Adrenal gland (tissue), 5 donors: ENCODE measurements at regions not wholly inside any gene's neighbourhood (a gene's known extent, or its start where the extent isn't known, plus 50 kb on each side); places are given as distances from the start of the nearest gene placed in this dataset.

ENCODE experiments used
- POLR2A ChIP-seq, 2 donors: fragments of 450-650 bp; IDR thresholded peaks; one replicate each; pipeline ENCODE4 v1.6.1; 2017; ENCODE audit warnings: antibody characterized with exemption in 2 of 2, mild to moderate bottlenecking in 2 of 2, moderate library complexity in 1 of 2
- TF ChIP-seq, protein P1 (sequence below), 6 experiments: fragments of 450-650 bp in 4 of 6; fragments of 200-600 bp in 2 of 6; sonication (generic) in 1 of 6; IDR thresholded peaks; 1 replicate in 5 of 6; 2 replicates in 1 of 6; pipeline versions ENCODE4 v1.5.1 to v1.8.0; 2016 to 2021; ENCODE audit warnings: antibody characterized with exemption in 6 of 6, mild to moderate bottlenecking in 2 of 6, moderate library complexity in 1 of 6
- donor health status: DM: no; HTN: no; CAD: no.

DNA sequence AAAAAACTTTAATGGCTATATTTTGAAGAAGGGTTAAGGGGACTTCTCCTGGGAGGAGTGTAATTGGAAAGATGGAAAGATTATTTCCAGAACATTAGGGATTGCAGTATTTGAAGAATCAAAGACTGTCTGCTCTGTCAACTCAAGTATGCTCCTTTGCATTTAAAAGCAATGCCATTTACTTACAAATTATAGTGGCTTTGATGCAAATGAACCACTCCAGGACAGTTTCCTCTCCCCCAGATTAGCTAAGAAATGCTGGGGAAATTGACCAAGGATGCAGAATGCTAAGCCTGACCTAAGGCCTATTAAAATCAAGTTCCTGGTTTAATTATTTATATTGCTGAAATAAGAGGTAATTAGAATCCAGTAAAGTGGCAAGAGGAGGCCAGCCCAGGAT, 110.5 kb upstream of the CAMK1G start:
- TF ChIP-seq, protein P1, sequence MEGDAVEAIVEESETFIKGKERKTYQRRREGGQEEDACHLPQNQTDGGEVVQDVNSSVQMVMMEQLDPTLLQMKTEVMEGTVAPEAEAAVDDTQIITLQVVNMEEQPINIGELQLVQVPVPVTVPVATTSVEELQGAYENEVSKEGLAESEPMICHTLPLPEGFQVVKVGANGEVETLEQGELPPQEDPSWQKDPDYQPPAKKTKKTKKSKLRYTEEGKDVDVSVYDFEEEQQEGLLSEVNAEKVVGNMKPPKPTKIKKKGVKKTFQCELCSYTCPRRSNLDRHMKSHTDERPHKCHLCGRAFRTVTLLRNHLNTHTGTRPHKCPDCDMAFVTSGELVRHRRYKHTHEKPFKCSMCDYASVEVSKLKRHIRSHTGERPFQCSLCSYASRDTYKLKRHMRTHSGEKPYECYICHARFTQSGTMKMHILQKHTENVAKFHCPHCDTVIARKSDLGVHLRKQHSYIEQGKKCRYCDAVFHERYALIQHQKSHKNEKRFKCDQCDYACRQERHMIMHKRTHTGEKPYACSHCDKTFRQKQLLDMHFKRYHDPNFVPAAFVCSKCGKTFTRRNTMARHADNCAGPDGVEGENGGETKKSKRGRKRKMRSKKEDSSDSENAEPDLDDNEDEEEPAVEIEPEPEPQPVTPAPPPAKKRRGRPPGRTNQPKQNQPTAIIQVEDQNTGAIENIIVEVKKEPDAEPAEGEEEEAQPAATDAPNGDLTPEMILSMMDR (IDR thresholded peaks at IDR 0.05) = no peak
- no peak for TF ChIP-seq POLR2A (IDR thresholded peaks at IDR 0.05)
